ENCODE measurements at regions not wholly inside any gene's neighbourhood (a gene's known extent, or its start where the extent isn't known, plus 50 kb on each side); places are given as distances from the start of the nearest gene placed in this dataset.

- H3K9ac ChIP-seq (ENCODE audit: low read depth, low read length) = no peak overlapping the region
- peaks cover 3% of the 10 kb centered on the region for H3K9me3 ChIP-seq (ENCODE audit: insufficient read depth, low read length, severe bottlenecking)
- H3K4me3 ChIP-seq (ENCODE audit: low read depth in 1 of 2, low read length in 2 of 2) = no peak overlapping the region
- H3K4me1 ChIP-seq (ENCODE audit: insufficient read depth, low read length) = no peaks in the 10 kb centered on the region
- H3K27ac ChIP-seq (ENCODE audit: low read length) = no peak overlapping the region
- H3K36me3 ChIP-seq (ENCODE audit: insufficient read depth, low read length) = no peaks in the 10 kb centered on the region
- H4K20me1 ChIP-seq (ENCODE audit: insufficient read depth, low read length) = no peaks in the 10 kb centered on the region
- no peak overlapping the region for H2AFZ ChIP-seq (ENCODE audit: low read depth, low read length)
- TF ChIP-seq CTCF (IDR thresholded peaks at IDR 0.05; ENCODE audit: borderline replicate concordance, extremely low read depth, low read length, poor library complexity, severe bottlenecking) (no peak), EZH2 (IDR thresholded peaks at IDR 0.05; ENCODE audit: borderline replicate concordance, low read depth, low read length, severe bottlenecking) (no peak)
- H3K4me2 ChIP-seq (ENCODE audit: insufficient read depth, low read length) = no peak overlapping the region
- no peaks in the 10 kb centered on the region for H3K79me2 ChIP-seq (ENCODE audit: insufficient read depth, low read length)
- no peak for DNase-seq
- no peaks in the 10 kb centered on the region for H3K27me3 ChIP-seq (ENCODE audit: insufficient read depth, low read length, poor library complexity)
- no peak for ATAC-seq (ENCODE audit: insufficient read depth, low read depth)
These were observed 259.7 kb downstream of the RPRM start for GRCh38 chr2:153218851-153219250.

GRCh38 chr2:153214337-153214736 is 264.2 kb downstream of the RPRM start:
- Histone ChIP-seq H4K20me1 (ENCODE audit: insufficient read depth, low read length) (no peaks in the 10 kb centered on the region), H3K27ac (ENCODE audit: low read length) (no peak overlapping the region), H3K27me3 (ENCODE audit: insufficient read depth, low read length, poor library complexity) (no peaks in the 10 kb centered on the region), H2AFZ (ENCODE audit: low read depth, low read length) (no peak overlapping the region), H3K36me3 (ENCODE audit: insufficient read depth, low read length) (no peaks in the 10 kb centered on the region), H3K4me1 (ENCODE audit: insufficient read depth, low read length) (no peaks in the 10 kb centered on the region), H3K79me2 (ENCODE audit: insufficient read depth, low read length) (no peaks in the 10 kb centered on the region), H3K4me3 (ENCODE audit: low read depth in 1 of 2, low read length in 2 of 2) (no peak overlapping the region), H3K9me3 (ENCODE audit: insufficient read depth, low read length, severe bottlenecking) (no peaks in the 10 kb centered on the region), H3K4me2 (ENCODE audit: insufficient read depth, low read length) (no peak overlapping the region), H3K9ac (ENCODE audit: low read depth, low read length) (no peak overlapping the region)
- no peak for ATAC-seq (ENCODE audit: insufficient read depth, low read depth)
- no peak for DNase-seq
- TF ChIP-seq CTCF (IDR thresholded peaks at IDR 0.05; ENCODE audit: borderline replicate concordance, extremely low read depth, low read length, poor library complexity, severe bottlenecking) = no peak
- TF ChIP-seq EZH2 (IDR thresholded peaks at IDR 0.05; ENCODE audit: borderline replicate concordance, low read depth, low read length, severe bottlenecking) = no peak

- Histone ChIP-seq H2AFZ (ENCODE audit: low read depth, low read length) (no peak overlapping the region), H3K9me3 (ENCODE audit: insufficient read depth, low read length, severe bottlenecking) (no peaks in the 10 kb centered on the region), H3K27me3 (ENCODE audit: insufficient read depth, low read length, poor library complexity) (no peaks in the 10 kb centered on the region), H3K4me2 (ENCODE audit: insufficient read depth, low read length) (no peak overlapping the region), H3K4me1 (ENCODE audit: insufficient read depth, low read length) (no peaks in the 10 kb centered on the region), H3K9ac (ENCODE audit: low read depth, low read length) (no peak overlapping the region), H4K20me1 (ENCODE audit: insufficient read depth, low read length) (no peaks in the 10 kb centered on the region), H3K36me3 (ENCODE audit: insufficient read depth, low read length) (no peaks in the 10 kb centered on the region), H3K79me2 (ENCODE audit: insufficient read depth, low read length) (no peaks in the 10 kb centered on the region), H3K27ac (ENCODE audit: low read length) (no peak overlapping the region), H3K4me3 (ENCODE audit: low read depth in 1 of 2, low read length in 2 of 2) (no peak overlapping the region)
- DNase-seq (no peak), ATAC-seq (ENCODE audit: insufficient read depth, low read depth) (no peak)
- TF ChIP-seq EZH2 (IDR thresholded peaks at IDR 0.05; ENCODE audit: borderline replicate concordance, low read depth, low read length, severe bottlenecking) = no peak
- TF ChIP-seq CTCF (IDR thresholded peaks at IDR 0.05; ENCODE audit: borderline replicate concordance, extremely low read depth, low read length, poor library complexity, severe bottlenecking) = no peak
These were observed 265.5 kb downstream of the RPRM start for GRCh38 chr2:153213022-153213421.

All from DND-41 (cell line).